NB4 (cell line): ENCODE measurements at regions not wholly inside any gene's neighbourhood (a gene's known extent, or its start where the extent isn't known, plus 50 kb on each side); places are given as distances from the start of the nearest gene placed in this dataset.

Experiments
- DNase-seq: peaks from one replicate; pipeline ENCODE4 v3.0.0; 2010; ENCODE audit warnings: low read depth
- H3K4me3 ChIP-seq: one replicate; pipeline ENCODE4 v1.5.1; 2011; ENCODE audit warnings: mild to moderate bottlenecking, low read depth, low read length, moderate library complexity
- CTCF ChIP-seq: IDR thresholded peaks from one replicate; pipeline ENCODE4 v1.5.1; 2012; ENCODE audit warnings: low read depth, low read length
- MAX ChIP-seq: IDR thresholded peaks from 2 replicates; pipeline ENCODE4 v1.6.1; 2011; ENCODE audit warnings: low read depth, low read length
- MYC ChIP-seq: IDR thresholded peaks from 2 replicates; pipeline ENCODE4 v1.6.1; 2011; ENCODE audit warnings: low read depth, low read length
- POLR2A ChIP-seq: IDR thresholded peaks from 2 replicates; pipeline ENCODE4 v1.6.1; 2011; ENCODE audit warnings: mild to moderate bottlenecking; ENCODE audit not compliant: insufficient read length; ENCODE audit errors: extremely low read depth

GRCh38 chr9:82216435-82216834, 227.9 kb downstream of the SPATA31D1 start:
- TF ChIP-seq MAX, result no peak
- TF ChIP-seq POLR2A, result no peak
- no peak for TF ChIP-seq MYC
- no peak for TF ChIP-seq CTCF
- no peak overlapping the region for H3K4me3 ChIP-seq
- no peak for DNase-seq

GRCh38 chr9:82223442-82223841, 234.9 kb downstream of the SPATA31D1 start:
- H3K4me3 ChIP-seq, result no peak overlapping the region
- no peak for DNase-seq
- TF ChIP-seq MAX (no peak), MYC (no peak), POLR2A (no peak), CTCF (no peak)

- no peak for DNase-seq
- no peak overlapping the region for H3K4me3 ChIP-seq
- TF ChIP-seq MYC (no peak), MAX (no peak), CTCF (no peak), POLR2A (no peak)
These were observed 242.8 kb downstream of the SPATA31D1 start for GRCh38 chr9:82231411-82231810.

GRCh38 chr9:82234160-82234943, 245.8 kb downstream of the SPATA31D1 start:
- no peak overlapping the region for H3K4me3 ChIP-seq
- TF ChIP-seq POLR2A (no peak), MYC (no peak), CTCF (no peak), MAX (no peak)
- DNase-seq, result no peak

- TF ChIP-seq CTCF (no peak), MAX (no peak), POLR2A (no peak), MYC (no peak)
- no peak overlapping the region for H3K4me3 ChIP-seq
- no peak for DNase-seq
These were observed 253.9 kb downstream of the SPATA31D1 start for GRCh38 chr9:82242285-82242963.
